A549 (cell line): ENCODE measurements at regions not wholly inside any gene's neighbourhood (a gene's known extent, or its start where the extent isn't known, plus 50 kb on each side); places are given as distances from the start of the nearest gene placed in this dataset.

Source experiments
- EP300 ChIP-seq, 2 experiments: fragments of >200 bp; sonication (Bioruptor Twin); formaldehyde crosslinking; IDR thresholded peaks; 2 replicates in 1 of 2; 3 replicates in 1 of 2; pipeline ENCODE4 v1.6.1; 2016 to 2017
- FOSL2 ChIP-seq, 2 experiments: fragments of 450-650 bp in 1 of 2; fragments of >200 bp in 1 of 2; sonication (Bioruptor Twin) in 1 of 2; formaldehyde crosslinking; IDR thresholded peaks; 2 replicates each; pipeline versions ENCODE4 v1.5.0 to v1.6.1; 2016 to 2020; ENCODE audit warnings: mild to moderate bottlenecking in 1 of 2, moderate library complexity in 1 of 2
- MAFK ChIP-seq: fragments of 450-650 bp; IDR thresholded peaks from 2 replicates; pipeline ENCODE4 v1.6.1; 2014; ENCODE audit not compliant: partially characterized antibody
- TFCP2L1 ChIP-seq: fragments of 250-450 bp; sonication (Bioruptor Pico); IDR thresholded peaks from 2 replicates; pipeline ENCODE4 v1.5.0; 2021; ENCODE audit warnings: mild to moderate bottlenecking
- TF ChIP-seq, protein P1 (sequence below): fragments of >200 bp; sonication (Bioruptor Twin); formaldehyde crosslinking; IDR thresholded peaks from 3 replicates; pipeline ENCODE4 v1.5.1; 2016
- TF ChIP-seq, protein P2 (sequence below): fragments of 200-600 bp; sonication (generic); IDR thresholded peaks from 2 replicates; pipeline ENCODE4 v1.6.1; 2016; ENCODE audit warnings: antibody characterized with exemption, mild to moderate bottlenecking, moderate library complexity
- TF ChIP-seq, protein P3 (sequence below): IDR thresholded peaks from 2 replicates; pipeline ENCODE4 v1.6.1; 2012

DNA sequence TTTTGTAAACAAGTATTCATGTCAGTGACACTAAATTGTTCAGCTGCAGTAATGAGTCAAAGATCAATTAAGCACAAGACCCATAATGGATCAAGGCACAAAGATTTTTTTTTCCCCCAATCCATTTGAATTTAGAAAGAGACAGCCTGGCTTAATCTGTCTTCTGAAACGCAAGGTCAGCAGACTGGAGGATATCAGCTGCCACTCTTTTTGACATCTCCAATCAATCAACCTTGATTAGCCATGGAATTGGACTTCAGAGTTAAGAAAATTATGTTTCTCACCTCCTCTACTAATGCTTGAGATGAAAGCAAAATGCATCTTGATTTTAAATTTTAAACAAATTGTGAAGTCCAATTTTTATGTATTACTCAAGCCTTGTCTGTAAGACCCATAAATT is 642.4 kb upstream of the STEAP1 start:
- TF ChIP-seq, protein P1, sequence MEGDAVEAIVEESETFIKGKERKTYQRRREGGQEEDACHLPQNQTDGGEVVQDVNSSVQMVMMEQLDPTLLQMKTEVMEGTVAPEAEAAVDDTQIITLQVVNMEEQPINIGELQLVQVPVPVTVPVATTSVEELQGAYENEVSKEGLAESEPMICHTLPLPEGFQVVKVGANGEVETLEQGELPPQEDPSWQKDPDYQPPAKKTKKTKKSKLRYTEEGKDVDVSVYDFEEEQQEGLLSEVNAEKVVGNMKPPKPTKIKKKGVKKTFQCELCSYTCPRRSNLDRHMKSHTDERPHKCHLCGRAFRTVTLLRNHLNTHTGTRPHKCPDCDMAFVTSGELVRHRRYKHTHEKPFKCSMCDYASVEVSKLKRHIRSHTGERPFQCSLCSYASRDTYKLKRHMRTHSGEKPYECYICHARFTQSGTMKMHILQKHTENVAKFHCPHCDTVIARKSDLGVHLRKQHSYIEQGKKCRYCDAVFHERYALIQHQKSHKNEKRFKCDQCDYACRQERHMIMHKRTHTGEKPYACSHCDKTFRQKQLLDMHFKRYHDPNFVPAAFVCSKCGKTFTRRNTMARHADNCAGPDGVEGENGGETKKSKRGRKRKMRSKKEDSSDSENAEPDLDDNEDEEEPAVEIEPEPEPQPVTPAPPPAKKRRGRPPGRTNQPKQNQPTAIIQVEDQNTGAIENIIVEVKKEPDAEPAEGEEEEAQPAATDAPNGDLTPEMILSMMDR, result no peak
- no peak for TF ChIP-seq EP300 (IDR thresholded peaks at IDR 0.05)
- TF ChIP-seq, protein P2, sequence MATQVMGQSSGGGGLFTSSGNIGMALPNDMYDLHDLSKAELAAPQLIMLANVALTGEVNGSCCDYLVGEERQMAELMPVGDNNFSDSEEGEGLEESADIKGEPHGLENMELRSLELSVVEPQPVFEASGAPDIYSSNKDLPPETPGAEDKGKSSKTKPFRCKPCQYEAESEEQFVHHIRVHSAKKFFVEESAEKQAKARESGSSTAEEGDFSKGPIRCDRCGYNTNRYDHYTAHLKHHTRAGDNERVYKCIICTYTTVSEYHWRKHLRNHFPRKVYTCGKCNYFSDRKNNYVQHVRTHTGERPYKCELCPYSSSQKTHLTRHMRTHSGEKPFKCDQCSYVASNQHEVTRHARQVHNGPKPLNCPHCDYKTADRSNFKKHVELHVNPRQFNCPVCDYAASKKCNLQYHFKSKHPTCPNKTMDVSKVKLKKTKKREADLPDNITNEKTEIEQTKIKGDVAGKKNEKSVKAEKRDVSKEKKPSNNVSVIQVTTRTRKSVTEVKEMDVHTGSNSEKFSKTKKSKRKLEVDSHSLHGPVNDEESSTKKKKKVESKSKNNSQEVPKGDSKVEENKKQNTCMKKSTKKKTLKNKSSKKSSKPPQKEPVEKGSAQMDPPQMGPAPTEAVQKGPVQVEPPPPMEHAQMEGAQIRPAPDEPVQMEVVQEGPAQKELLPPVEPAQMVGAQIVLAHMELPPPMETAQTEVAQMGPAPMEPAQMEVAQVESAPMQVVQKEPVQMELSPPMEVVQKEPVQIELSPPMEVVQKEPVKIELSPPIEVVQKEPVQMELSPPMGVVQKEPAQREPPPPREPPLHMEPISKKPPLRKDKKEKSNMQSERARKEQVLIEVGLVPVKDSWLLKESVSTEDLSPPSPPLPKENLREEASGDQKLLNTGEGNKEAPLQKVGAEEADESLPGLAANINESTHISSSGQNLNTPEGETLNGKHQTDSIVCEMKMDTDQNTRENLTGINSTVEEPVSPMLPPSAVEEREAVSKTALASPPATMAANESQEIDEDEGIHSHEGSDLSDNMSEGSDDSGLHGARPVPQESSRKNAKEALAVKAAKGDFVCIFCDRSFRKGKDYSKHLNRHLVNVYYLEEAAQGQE, result no peak
- TF ChIP-seq MAFK, result no peak
- TF ChIP-seq, protein P3, sequence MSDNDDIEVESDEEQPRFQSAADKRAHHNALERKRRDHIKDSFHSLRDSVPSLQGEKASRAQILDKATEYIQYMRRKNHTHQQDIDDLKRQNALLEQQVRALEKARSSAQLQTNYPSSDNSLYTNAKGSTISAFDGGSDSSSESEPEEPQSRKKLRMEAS, result no peak
- no peak for TF ChIP-seq TFCP2L1 (CRISPR knock-in tag)
- TF ChIP-seq FOSL2 (IDR thresholded peaks at IDR 0.05), result no peak
- no peak for TF ChIP-seq FOSL2 (CRISPR knock-in tag; IDR thresholded peaks at IDR 0.05)
